HT-29 (cell line): ENCODE measurements at regions not wholly inside any gene's neighbourhood (a gene's known extent, or its start where the extent isn't known, plus 50 kb on each side); places are given as distances from the start of the nearest gene placed in this dataset.
"Not testable (repeated sequence)": the region's sequence is repeated elsewhere in the genome, so short reads cannot be mapped to it uniquely, and the experiment has no call there.

Experiments used
- DNase-seq: peaks from one replicate; pipeline ENCODE4 v3.0.0-alpha.2; 2015; ENCODE audit warnings: low spot score

DNA sequence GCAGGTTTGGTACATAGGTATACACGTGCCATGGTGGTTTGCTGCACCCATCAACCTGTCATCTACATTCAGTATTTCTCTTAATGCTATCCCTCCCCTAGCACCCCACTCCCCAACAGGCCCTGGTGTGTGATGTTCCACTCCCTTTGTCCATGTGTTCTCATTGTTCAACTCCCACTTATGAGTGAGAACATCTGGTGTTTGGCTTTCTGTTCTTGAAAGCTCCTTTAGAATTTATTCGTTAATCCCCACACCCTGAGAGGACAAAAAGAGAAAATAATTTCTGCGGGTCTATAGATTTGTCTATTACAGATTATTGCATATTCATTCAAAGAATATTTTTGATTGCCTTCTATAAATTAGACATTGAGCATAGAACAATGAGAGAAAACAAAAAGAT is 455.5 kb downstream of the PLPP3 start:
- DNase-seq, result no peak

DNA sequence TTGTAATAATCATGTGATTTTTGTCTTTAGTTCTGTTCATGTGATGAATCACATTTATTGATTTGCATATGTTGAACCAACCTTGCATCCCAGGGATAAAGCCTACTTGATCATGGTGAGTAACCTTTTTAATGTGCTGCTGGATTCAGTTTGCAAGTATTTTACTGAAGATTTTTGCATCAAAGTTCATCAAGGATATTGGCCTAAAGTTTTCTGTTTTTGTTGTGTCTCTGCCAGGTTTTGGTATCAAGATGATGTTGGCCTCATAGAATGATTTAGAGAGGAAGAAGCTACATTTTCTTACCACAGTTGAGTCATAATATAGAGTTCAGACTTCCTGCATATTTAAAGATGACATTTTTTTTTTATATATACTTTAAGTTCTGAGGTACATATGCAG is 455.9 kb downstream of the PLPP3 start:
- DNase-seq, result no peak

DNA sequence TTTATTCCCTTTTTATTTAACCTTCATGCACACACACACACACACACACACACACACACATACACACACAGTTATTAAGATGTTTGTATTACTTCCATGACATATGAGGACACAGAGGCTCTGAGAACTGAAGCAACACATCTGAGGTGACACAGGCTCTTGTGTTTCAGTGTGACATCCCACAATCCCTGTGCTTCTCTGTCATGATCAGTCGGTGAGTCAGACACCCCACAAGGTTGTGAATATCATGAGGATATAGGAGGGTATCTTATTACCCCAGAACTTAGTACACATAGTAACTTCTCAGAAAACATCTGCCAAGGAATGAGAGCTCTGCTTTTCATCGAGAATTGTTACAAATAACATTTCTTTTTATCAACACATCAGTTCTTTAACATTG is 459.3 kb downstream of the PLPP3 start:
- no peak for DNase-seq

DNA sequence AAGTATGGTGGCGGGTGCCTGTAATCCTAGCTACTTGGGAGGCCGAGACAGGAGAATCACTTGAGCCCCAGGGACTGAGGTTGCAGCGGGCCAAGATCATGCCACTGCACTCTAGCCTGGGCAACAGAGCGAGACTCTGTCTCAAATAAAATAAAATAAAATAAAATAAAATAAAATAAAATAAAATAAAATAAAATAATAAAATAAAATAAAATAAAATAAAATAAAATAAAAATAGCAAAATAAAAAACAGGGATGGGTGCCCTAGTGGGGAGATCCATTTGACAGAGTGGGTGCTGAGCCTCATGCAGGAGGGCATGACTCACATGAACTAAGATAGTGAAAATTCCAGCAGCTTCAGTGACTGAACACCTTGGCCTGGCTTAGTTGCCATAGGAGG is 460.7 kb downstream of the PLPP3 start:
- DNase-seq, result not testable (repeated sequence)

DNA sequence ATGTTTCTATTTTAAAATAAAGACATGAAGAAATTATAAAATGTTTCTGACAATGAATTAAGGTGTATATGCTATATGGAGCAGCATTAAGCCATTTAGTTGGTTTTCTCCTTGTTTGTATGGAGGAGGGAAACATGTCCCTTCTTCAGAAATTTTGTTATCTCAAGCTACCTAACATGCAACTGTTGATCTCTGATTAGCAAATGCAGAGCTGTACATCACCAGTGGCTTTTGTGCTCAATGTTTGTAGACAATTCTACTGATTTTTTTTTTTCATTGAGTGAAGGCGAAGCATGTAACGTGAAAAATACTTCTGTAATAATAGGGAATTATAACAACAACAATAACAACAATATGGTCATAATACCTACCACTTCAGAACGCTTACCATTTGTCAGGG is 463.7 kb downstream of the PLPP3 start:
- DNase-seq, result no peak

DNA sequence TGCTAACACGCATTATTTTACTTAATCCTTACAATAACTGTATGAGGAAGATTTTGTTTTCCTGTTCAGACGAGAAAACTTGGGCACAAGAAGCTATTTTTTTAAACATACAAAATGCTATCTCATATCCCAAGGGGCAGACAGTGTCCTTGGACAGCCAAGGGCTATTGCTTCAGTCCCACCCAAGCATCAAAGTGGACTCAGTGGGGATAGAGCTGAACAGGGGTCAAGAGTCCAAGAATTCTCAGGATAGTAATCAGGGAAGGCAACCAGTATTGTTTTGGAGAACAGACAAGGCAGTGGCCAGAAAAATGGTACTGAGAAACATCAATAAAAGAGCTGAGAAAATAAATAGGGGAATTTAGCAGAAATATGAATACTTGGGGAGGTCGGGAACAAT is 465.7 kb downstream of the PLPP3 start:
- no peak for DNase-seq

DNA sequence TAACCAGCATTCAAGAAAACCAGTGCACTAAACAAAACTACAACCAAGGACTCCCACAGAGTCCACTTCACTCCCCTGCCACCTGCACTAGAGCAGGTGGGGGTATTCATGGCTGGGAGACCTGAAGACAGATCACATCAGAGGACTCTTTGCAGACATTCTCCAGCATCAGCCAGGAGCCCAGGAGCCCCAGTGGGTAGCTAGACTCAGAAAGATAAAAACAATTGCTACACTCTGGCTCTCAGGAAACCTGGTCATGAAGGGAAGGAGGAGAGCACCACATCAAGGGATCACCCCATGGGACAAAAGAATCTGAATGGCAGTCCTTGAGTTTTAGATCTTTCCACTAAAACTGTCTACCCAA is 472.1 kb downstream of the PLPP3 start:
- DNase-seq, result no peak

DNA sequence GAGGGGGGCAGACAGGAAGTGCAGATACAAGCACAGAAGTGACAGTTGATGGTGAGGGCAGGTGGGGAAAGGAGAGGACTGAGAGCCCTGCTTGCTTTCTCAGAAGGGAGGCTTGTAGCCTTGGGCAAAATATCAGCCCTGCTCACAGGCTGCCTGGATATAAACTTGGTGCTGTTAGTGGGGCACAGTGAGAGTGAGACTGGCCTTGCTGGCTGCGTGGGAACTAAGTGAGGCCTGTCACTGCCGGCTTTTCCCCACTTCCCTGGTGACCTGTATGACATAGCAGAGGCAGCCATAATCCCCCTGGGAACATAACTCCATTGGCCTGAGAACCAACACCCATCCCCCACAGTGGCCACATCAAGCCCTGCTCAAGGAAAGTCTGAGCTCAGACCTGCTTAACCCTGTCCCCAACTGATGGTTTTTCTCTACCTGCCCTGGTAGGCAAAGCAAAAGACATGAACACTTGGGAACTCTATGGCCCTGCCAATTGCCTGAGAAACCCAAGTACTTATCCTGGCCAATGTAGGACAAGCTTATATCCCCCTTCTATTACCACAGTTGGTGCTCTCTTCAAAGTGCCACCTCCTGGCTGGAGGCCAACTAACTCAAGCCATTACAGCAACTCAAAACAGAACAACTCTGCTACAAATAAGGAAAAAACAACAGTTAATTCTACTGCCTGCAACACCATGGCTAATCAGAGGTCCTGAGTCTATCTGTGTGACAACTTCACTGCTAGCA is 472.7 kb downstream of the PLPP3 start:
- DNase-seq, result no peak

DNA sequence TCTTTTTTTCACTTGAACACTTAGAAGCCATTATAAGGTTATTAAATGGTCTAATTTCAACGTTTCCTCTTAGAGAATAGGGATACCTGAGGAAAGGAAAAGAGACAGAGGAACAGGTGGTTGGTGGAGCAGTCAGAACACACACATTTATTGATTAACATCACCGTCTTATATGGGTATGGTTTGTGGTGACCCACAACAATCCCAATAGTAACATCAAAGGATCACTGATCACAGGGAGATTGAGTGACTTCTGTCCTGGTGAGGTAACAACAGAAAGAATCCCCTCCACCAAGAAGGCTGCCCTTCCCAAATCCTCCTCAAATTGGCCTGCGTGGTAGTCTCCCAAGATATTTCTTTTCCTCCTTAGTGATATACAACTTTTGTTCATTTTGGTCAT is 474.0 kb downstream of the PLPP3 start:
- DNase-seq, result no peak

DNA sequence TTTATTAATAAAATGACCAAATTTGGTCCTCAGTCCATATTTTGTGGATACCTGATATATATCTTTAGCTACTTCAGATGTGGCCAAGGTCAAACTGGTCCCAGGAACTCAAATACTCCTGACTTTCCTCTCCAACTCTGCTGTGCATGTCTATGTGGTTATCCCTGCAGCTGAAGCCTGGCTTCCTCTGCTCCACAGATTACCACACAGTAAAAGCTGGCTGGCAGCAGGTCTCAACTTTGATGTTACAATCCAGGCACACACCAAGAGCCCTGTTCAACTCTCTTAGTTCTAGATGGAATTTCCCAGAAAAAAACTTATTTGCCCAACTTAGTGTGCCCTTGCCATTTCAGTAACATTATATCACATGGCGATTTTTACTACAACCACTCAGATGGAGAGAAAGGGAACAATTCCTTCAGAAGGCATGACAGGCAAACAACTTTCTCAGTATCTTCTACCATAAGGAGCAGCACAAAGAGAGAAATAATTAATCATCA is 479.5 kb downstream of the PLPP3 start:
- no peak for DNase-seq

DNA sequence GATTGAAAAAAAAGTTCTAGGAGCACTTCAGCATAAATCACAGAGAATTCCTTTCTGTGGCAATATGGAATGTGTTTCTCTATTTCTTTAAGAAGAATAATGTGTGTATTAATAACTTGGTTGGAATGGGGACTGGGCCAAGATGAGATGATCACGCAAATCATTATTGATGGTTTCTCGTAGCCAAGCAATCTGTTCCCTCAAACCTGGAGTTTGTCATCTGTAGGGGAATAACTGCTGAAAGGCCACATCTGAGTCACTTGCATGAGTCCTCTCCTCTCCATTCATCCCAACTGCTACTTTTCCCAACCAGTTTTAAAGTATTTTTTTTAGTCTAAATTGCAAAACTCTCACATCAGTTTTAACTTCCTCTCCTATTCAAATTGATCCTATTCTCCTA is 480.4 kb downstream of the PLPP3 start:
- DNase-seq, result no peak

DNA sequence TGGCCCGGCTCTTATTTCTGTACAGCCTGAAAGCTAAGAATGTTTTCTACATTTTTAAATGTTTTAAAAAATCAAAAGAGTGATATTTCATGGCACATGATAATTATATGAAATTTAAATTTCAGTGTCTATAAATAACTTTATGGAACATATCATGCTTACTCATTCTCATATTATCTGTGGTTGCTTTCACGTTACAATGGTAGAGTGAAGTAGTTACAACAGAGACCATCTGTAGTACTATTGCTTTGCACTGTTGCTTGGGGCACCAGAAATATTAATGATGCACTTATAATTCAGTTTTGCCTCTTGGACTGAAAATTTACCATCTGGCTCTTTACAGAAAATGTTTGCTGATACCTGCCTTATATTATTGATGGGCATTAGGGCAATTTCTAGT is 481.6 kb downstream of the PLPP3 start:
- no peak for DNase-seq

DNA sequence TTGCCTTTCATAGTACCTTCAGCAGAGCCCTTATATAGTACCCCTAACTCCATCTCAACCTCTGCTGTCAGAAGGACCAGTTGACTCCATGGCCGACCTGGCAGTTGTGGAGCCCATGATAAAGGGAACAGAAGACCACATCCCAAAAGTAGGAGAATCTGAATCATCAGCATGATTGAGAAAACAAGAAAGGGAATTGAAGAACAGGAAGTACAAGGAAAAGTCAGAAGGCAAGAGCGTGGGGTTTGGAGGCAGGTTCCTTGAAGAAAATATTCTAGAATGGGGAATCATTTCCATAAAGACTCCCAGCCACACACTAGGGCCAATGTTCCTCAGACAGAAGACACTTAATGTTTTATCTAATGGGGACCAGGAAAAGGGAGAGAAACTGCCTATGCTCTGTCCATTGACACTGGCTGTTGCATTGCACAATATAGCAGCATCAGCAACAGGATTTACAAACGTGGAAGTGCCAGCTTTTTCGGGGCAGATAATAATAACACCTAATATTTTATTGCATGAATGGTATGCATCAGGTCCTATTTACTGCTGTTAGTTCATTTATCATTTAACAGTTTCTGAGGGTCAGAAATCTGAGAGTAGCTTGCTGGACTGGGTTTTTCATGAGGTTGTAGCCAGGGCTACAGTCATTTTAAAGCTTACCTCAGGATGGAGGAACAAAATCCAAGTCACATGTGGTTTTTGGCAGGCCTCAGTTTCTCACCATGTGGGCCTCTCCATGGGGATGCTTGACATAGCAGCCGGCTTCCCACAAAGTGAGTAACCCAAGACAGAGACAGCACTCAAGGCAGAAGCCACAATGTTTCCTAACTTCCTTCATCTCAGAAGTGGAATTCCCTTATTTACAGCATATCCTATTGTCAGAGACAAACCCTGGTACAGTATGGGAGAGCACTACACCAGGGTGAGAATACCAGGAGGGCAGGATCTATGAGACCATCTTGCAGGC is 483.4 kb downstream of the PLPP3 start:
- no peak for DNase-seq

DNA sequence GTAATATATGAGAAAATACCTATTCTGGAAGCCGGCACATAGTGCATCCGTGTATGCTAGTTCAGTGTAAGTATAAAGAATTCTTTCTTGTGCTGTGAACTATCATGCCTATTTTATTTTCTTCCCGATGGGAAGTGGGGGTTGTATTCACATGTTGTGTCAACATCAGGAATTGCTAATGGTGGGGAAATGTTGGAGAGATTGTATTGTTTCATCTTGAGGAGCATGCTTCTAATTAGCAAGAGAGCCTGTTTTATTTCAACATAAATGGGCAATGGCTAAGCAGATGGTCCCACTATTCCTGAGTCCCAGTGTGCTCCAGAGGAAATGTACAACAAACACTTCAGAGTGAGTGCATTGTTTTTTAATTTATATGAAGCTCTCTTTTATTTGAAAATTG is 485.2 kb downstream of the PLPP3 start:
- DNase-seq, result no peak

DNA sequence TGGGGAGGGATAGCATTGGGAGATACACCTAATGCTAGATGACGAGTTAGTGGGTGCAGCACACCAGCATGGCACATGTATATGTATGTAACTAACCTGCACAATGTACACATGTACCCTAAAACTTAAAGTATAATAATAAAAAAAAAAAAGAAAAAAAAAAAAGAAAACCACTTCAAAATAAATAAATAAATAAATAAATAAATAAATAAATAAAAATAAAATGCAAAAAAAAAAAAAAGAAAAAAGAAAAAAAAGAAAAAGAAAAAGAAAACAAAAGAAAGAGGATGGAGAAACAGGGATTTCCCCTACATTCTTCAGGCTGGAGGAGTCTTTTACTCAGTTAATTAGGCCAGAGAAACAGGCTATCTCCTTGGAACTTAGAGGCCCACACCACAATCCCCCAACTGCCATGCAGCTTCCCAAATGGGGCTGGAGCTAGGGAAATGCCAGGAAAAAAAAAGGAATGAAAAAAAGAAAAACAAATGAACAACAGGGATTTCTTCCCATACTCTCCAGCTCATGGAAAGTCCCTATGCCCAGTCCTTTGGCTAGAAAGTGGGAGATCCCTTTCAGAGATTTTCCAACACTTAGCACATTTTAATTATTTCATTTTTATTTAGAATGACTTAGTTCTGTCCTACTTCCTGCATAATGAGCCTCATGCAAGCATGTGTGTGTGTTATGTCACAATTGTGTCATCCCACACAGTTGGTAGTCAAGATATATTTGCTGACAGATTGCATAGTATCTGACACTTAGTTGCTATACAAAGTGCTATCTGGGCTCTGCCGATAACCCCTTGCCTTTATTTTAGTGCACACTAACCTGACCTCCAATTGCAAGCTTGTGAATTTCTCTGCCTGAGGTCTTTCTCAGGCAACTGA is 486.4 kb downstream of the PLPP3 start:
- no peak for DNase-seq

DNA sequence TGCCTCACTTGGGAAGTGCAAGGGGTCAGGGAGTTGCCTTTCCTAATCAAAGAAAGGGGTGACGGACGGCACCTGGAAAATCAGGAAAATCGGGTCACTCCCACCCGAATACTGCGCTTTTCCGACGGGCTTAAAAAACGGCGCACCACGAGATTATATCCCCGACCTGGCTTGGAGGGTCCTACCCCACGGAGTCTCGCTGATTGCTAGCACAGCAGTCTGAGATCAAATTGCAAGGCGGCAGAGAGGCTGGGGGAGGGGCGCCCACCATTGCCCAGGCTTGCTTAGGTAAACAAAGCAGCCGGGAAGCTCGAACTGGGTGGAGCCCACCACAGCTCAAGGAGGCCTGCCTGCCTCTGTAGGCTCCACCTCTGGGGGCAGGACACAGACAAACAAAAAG is 489.5 kb downstream of the PLPP3 start:
- not testable (repeated sequence) for DNase-seq

DNA sequence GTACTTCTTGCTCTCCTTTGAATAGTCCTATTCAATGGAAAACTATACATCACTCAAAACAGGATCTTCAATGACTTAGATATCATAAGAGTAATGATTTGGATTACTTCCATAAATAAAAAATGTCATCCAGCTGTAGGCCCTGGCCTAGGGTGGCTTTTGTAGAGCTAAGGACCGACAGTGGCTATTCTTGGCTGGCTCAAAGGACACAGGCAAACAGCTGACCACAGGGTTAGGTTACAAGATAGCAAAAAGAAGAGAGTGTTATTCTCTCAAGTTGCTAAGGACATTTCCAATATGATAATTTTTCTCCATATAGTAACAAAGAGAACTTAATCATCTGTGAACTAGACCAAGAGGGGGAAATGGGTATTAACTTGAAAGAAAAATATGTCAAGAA is 495.1 kb downstream of the PLPP3 start:
- DNase-seq, result no peak

DNA sequence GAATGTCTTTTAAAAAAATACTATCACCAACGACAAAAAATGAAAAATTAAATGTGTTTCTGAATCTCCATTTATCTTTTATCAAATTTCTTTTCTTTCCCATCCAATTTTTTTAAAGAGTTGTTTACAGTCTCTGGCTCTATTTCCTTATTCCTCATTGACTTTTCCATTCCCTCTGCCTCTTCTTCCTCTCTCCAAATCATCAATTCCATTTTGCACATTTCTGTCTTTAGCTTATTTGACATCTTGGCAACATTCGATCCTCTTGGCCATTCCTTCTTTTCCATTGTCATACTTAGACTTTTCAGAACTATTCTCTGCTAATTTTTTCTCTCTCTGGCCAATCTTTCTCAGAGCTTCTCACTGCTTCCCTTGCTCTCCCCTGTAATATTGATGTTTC is 497.6 kb downstream of the PLPP3 start:
- no peak for DNase-seq

DNA sequence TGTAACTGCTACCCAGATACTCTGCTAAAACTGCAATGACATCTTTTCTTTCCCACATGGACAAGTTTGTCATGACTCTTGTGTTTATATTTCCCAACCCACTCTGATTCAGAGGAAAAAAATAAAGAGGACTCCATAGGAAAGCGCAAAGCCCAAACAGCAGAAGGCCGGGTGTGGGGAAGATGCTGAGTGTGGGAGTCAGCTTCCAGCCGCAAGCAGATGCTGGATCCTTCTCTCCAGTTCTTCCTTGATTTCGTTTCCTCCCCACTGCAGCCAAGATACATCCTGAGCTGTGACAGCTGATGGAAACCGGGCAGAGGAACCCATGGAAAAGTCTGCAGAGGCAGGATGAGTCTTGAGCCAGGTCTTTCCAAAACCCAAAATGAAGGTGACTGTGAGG is 498.2 kb downstream of the PLPP3 start:
- no peak for DNase-seq

DNA sequence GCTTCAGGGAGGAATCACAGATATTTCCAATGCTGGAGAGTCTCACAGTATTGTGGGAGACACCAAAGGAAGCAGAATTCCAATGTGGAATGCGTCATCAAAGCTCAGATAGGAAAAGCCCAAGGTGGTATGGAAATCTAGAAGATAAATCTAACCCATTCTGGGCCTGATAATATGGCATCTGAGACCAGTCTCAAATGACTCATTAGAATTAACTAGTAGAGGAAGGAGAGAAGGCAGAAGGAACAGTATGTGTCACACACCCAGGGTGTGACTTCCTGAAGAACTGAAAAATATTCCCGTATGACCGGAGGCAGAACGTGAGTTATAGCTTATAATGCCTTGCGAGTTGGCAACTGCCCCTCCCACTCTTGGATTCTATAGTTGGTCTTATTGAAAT is 499.2 kb downstream of the PLPP3 start:
- DNase-seq, result no peak

DNA sequence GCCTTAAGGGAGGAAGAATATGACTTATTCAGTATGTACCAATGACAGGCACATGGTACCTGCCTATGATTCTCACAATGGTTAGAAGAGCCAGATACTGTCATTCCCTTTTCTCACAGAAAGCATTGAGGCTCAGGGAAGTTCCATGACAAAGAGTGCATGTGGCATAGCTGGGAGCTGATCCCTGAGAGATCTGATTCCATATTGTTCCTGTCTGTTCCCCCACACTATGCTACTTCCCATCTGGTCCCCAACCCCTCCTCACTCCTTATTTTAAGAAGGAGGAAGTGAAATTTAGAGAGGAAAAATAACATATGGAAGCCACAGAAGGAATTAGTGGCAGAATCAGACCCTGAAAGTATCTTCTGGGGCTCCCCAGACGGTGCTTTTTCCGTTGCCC is 500.0 kb downstream of the PLPP3 start:
- no peak for DNase-seq

DNA sequence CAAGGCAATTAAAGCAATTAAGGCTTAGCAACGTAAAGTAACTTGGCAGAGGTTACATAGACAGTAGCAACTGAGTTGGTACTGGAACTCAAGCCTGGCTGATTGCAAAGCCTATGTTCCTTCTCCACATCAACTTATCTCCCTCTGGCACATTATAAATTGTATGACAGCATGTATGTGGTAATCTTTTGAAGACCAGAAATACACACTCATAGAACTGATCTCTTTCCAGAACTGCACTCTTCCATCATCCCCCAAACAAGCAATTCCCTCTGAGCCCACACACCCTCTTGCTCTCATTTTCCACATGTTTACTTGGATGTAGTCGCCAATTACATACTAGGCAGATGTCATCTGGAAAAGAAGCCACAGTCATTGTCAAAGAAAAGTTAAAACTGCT is 502.2 kb downstream of the PLPP3 start:
- DNase-seq, result no peak
